ENCODE measurements at regions not wholly inside any gene's neighbourhood (a gene's known extent, or its start where the extent isn't known, plus 50 kb on each side); places are given as distances from the start of the nearest gene placed in this dataset.

GRCh38 chr7:156524818-156525597, 115.6 kb upstream of the RNF32 start:
- H3K4me3 ChIP-seq (replicated peaks; ENCODE audit: insufficient read depth, low read length) = no peak overlapping the region
- H3K27ac ChIP-seq (replicated peaks) = no peak overlapping the region
- DNase-seq (ENCODE audit: low read depth in 1 of 2, low spot score in 1 of 2) = no peak
- no peaks in the 10 kb centered on the region for H3K27me3 ChIP-seq (ENCODE audit: insufficient read depth, poor library complexity, severe bottlenecking)
- TF ChIP-seq SPI1 (IDR thresholded peaks at IDR 0.05; ENCODE audit: borderline replicate concordance, low read depth) (no peak), CTCF (IDR thresholded peaks at IDR 0.05; ENCODE audit: insufficient read depth, low read length) (no peak), REST (IDR thresholded peaks at IDR 0.05; ENCODE audit: insufficient replicate concordance, low read depth) (no peak), GABPA (IDR thresholded peaks at IDR 0.05; ENCODE audit: low read depth) (no peak), POLR2AphosphoS5 (IDR thresholded peaks at IDR 0.05; ENCODE audit: low read depth) (no peak)

- no peak for DNase-seq (ENCODE audit: low read depth in 1 of 2, low spot score in 1 of 2)
- no peak overlapping the region for H3K4me3 ChIP-seq (replicated peaks; ENCODE audit: insufficient read depth, low read length)
- no peak overlapping the region for H3K27ac ChIP-seq (replicated peaks)
- no peak for TF ChIP-seq REST (IDR thresholded peaks at IDR 0.05; ENCODE audit: insufficient replicate concordance, low read depth)
- no peak for TF ChIP-seq GABPA (IDR thresholded peaks at IDR 0.05; ENCODE audit: low read depth)
- no peak for TF ChIP-seq POLR2AphosphoS5 (IDR thresholded peaks at IDR 0.05; ENCODE audit: low read depth)
- no peak for TF ChIP-seq CTCF (IDR thresholded peaks at IDR 0.05; ENCODE audit: insufficient read depth, low read length)
- no peaks in the 10 kb centered on the region for H3K27me3 ChIP-seq (ENCODE audit: insufficient read depth, poor library complexity, severe bottlenecking)
These were observed 117.0 kb upstream of the RNF32 start for GRCh38 chr7:156523447-156524048.

- H3K27ac ChIP-seq (replicated peaks) = no peak overlapping the region
- TF ChIP-seq REST (IDR thresholded peaks at IDR 0.05; ENCODE audit: insufficient replicate concordance, low read depth) = no peak
- no peak for DNase-seq (ENCODE audit: low read depth in 1 of 2, low spot score in 1 of 2)
- no peak overlapping the region for H3K4me3 ChIP-seq (replicated peaks; ENCODE audit: insufficient read depth, low read length)
- H3K27me3 ChIP-seq (ENCODE audit: insufficient read depth, poor library complexity, severe bottlenecking) = no peaks in the 10 kb centered on the region
These were observed 117.8 kb upstream of the RNF32 start for GRCh38 chr7:156522801-156523200.
